ENCODE measurements at regions not wholly inside any gene's neighbourhood (a gene's known extent, or its start where the extent isn't known, plus 50 kb on each side); places are given as distances from the start of the nearest gene placed in this dataset.
"Not testable (repeated sequence)": the region's sequence is repeated elsewhere in the genome, so short reads cannot be mapped to it uniquely, and the experiment has no call there.

DNA sequence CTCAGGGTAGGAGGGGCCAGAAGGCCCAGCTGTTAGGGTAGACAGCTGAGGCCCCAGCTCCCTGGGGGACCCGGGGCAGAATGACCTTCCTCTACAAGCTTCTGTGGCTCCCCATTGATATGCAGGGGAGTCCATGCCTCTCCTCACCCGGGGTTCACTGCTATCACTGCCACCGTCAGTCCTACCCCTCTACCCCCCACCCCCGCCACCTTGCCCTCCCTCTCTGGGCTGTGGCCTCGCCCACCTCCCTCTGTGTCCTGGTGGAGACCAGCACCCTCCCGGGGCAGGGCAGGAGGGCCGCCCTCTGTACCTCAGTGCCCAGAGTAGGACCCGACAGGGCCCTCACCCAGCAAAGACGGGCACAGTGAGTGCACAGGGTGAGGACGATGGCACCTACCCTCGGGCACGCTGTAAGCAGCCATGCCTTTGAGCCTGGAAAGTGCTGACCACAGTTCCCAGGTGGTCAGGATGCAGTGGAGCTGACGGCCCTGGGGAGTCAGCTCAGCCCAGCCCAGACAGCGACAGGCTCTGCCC lies 88.4 kb upstream of the SFSWAP start:
- Histone ChIP-seq H3K27ac (ENCODE audit: low read depth, low read length, poor library complexity, severe bottlenecking) (no peak overlapping the region), H3K36me3 (ENCODE audit: insufficient read depth, low read length, poor library complexity, severe bottlenecking) (no peaks in the 10 kb centered on the region), H3K4me1 (ENCODE audit: insufficient read depth, low read length, poor library complexity, severe bottlenecking) (peaks cover 15% of the 10 kb centered on the region), H3K27me3 (replicated peaks; ENCODE audit: insufficient read depth, low read depth, low read length, poor library complexity) (peaks cover 25% of the 10 kb centered on the region), H3K4me3 (ENCODE audit: low read depth, low read length, poor library complexity, severe bottlenecking) (no peak overlapping the region), H3K9me3 (ENCODE audit: low read depth, low read length, poor library complexity, severe bottlenecking) (no peaks in the 10 kb centered on the region)
- intact Hi-C loops (cut with micrococcal nuclease; ENCODE audit: unreplicated experiment): no loop called here
- TF ChIP-seq, protein P1, sequence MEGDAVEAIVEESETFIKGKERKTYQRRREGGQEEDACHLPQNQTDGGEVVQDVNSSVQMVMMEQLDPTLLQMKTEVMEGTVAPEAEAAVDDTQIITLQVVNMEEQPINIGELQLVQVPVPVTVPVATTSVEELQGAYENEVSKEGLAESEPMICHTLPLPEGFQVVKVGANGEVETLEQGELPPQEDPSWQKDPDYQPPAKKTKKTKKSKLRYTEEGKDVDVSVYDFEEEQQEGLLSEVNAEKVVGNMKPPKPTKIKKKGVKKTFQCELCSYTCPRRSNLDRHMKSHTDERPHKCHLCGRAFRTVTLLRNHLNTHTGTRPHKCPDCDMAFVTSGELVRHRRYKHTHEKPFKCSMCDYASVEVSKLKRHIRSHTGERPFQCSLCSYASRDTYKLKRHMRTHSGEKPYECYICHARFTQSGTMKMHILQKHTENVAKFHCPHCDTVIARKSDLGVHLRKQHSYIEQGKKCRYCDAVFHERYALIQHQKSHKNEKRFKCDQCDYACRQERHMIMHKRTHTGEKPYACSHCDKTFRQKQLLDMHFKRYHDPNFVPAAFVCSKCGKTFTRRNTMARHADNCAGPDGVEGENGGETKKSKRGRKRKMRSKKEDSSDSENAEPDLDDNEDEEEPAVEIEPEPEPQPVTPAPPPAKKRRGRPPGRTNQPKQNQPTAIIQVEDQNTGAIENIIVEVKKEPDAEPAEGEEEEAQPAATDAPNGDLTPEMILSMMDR (conservative IDR thresholded peaks at IDR 0.05; ENCODE audit: low read depth, low read length): no peak
- TF ChIP-seq EZH2 (IDR thresholded peaks at IDR 0.05; ENCODE audit: borderline replicate concordance, low read depth, low read length, poor library complexity, severe bottlenecking): no peak
- POLR2A ChIA-PET (ENCODE audit: low non-redundant PET): no interaction called here
- CTCF ChIA-PET: no interaction called here
- no TSS peak for BruUV-seq (replicated peaks)
- no peak for DNase-seq (ENCODE audit: low spot score)

DNA sequence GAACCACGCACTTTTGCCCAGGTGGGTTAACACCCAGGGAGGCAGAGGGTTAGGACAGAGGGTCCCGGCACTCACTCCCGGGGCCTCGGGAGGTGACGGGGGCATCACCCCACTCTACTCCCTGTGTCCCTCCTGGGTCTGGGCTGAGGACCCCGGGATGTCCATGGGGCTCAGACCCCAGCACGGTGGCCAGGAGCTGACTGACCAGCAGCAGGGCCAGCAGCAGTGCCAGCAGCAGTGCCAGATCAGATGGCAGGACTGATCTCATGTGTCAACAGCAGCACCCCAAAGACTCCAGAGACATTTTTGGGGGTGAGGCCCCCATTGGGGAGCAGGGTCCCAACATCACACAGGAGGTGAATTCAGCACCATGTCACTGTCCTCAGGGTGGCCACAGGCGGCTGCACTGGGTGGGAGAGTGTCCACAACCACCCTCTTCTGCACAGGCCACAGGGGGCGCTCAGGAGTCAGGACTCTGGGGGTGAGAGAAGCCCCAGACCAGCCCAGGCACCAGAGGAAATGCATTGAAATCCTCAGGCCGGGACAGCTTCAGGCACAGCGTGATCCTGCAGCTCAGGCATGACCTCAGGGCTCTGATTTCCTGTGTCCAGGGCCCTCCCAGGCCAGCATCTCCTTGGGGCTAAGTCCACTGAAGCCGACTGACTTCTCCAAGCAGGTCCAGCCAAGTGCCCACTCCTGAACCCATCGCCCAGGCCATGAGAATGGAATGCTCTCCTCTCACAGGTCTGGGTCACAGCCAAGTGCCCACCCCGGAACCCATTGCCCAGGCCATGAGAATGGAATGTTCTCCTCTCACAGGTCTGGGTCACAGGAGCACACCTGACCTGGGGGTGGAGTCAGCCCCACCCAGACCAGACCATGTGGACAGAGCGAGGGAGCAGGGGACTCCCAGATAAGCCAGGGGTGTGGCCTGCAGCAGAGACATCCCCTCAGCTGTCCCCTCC lies 87.2 kb upstream of the SFSWAP start:
- TF ChIP-seq, protein P1 (conservative IDR thresholded peaks at IDR 0.05; ENCODE audit: low read depth, low read length): peak; percentile 30; the same call in 1 of the 2 replicates
- Histone ChIP-seq H3K27me3 (replicated peaks; ENCODE audit: insufficient read depth, low read depth, low read length, poor library complexity) (peaks cover 20% of the 10 kb centered on the region), H3K4me1 (ENCODE audit: insufficient read depth, low read length, poor library complexity, severe bottlenecking) (peaks cover 15% of the 10 kb centered on the region)
- intact Hi-C loops (cut with micrococcal nuclease; ENCODE audit: unreplicated experiment): loop anchor here (2.0 kb wide), 1 partner anchor 281 kb away; no protein-coding TSS in a partner anchor
- DNase-seq (ENCODE audit: low spot score); POLR2A ChIA-PET (ENCODE audit: low non-redundant PET); BruUV-seq (replicated peaks); H3K4me3 ChIP-seq (ENCODE audit: low read depth, low read length, poor library complexity, severe bottlenecking); CTCF ChIA-PET; H3K27ac ChIP-seq (ENCODE audit: low read depth, low read length, poor library complexity, severe bottlenecking); H3K9me3 ChIP-seq (ENCODE audit: low read depth, low read length, poor library complexity, severe bottlenecking); H3K36me3 ChIP-seq (ENCODE audit: insufficient read depth, low read length, poor library complexity, severe bottlenecking): not testable (repeated sequence)

DNA sequence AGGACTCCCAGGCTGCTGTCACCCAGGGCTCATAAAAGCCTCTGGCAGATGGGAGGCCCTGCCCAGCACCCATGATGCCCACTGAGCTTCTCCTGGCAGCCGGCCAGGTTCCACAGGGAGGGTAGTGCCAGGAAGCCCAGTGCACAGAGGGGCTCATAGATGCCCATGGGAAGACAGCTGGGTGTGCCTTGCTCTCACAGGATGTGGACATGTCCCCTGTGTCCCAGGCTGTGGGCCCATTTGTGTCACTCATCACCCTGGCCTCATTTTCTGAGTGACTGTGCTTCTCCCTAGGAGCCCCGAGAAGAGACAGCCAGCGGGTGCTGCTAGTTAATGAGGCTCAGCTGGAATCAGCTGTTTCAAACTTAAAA lies 86.5 kb upstream of the SFSWAP start:
- CTCF ChIA-PET: not testable (repeated sequence)
- intact Hi-C loops (cut with micrococcal nuclease; ENCODE audit: unreplicated experiment): loop anchor here (2.0 kb wide), 1 partner anchor 282 kb away; no protein-coding TSS in a partner anchor

DNA sequence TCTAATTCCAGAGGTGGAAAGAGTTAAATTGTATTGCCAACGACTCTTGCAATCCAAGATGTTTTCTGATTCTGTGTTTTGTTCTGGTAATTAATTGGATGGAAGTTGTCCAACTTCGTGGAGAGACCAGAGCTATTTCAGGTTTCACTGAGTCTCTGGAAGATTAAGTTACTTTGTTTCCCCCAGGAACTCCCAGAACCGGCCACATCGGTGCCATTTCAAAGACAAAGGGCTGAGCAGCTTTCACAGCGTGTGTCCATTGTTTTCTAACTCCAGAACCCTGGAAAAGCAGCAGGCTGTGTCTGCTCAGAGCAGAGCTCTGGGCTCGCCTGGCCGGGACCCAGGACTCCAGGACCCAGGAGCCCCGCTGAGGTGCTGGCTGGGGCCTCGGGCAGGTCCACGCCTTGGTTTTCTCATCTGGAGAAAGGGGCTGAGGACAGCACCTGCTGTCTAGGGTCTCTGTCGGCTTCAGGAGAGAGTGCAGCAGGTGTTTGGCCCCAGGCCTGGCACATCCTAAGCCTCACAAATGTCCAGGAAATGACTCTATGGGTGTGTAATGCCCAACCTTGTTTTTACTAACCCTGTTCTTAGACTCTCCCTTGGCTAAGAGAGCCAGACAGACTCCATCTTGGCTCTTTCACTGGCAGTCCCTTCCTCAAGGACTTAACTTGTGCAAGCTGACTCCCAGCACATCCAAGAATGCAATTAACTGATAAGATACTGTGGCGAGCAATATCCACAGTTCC lies 86.0 kb upstream of the SFSWAP start:
- intact Hi-C loops (cut with micrococcal nuclease; ENCODE audit: unreplicated experiment): loop anchor here (2.0 kb wide), 1 partner anchor 282 kb away; no protein-coding TSS in a partner anchor
- Histone ChIP-seq H3K27me3 (replicated peaks; ENCODE audit: insufficient read depth, low read depth, low read length, poor library complexity) (peaks cover 10% of the 10 kb centered on the region), H3K4me1 (ENCODE audit: insufficient read depth, low read length, poor library complexity, severe bottlenecking) (peaks cover 15% of the 10 kb centered on the region)
- peak; percentile 63 for DNase-seq (ENCODE audit: low spot score)
- BruUV-seq (replicated peaks); CTCF ChIA-PET; POLR2A ChIA-PET (ENCODE audit: low non-redundant PET); H3K27ac ChIP-seq (ENCODE audit: low read depth, low read length, poor library complexity, severe bottlenecking); H3K4me3 ChIP-seq (ENCODE audit: low read depth, low read length, poor library complexity, severe bottlenecking); H3K36me3 ChIP-seq (ENCODE audit: insufficient read depth, low read length, poor library complexity, severe bottlenecking); H3K9me3 ChIP-seq (ENCODE audit: low read depth, low read length, poor library complexity, severe bottlenecking): not testable (repeated sequence)

More for the DNA sequence above, 86.5 kb upstream of the SFSWAP start:
- H3K27me3 ChIP-seq (replicated peaks; ENCODE audit: insufficient read depth, low read depth, low read length, poor library complexity): peaks cover 16% of the 10 kb centered on the region
- H3K4me3 ChIP-seq (ENCODE audit: low read depth, low read length, poor library complexity, severe bottlenecking); H3K27ac ChIP-seq (ENCODE audit: low read depth, low read length, poor library complexity, severe bottlenecking); DNase-seq (ENCODE audit: low spot score); H3K36me3 ChIP-seq (ENCODE audit: insufficient read depth, low read length, poor library complexity, severe bottlenecking); BruUV-seq (replicated peaks); H3K9me3 ChIP-seq (ENCODE audit: low read depth, low read length, poor library complexity, severe bottlenecking); POLR2A ChIA-PET (ENCODE audit: low non-redundant PET): not testable (repeated sequence)
- peaks cover 15% of the 10 kb centered on the region for H3K4me1 ChIP-seq (ENCODE audit: insufficient read depth, low read length, poor library complexity, severe bottlenecking)

DNA sequence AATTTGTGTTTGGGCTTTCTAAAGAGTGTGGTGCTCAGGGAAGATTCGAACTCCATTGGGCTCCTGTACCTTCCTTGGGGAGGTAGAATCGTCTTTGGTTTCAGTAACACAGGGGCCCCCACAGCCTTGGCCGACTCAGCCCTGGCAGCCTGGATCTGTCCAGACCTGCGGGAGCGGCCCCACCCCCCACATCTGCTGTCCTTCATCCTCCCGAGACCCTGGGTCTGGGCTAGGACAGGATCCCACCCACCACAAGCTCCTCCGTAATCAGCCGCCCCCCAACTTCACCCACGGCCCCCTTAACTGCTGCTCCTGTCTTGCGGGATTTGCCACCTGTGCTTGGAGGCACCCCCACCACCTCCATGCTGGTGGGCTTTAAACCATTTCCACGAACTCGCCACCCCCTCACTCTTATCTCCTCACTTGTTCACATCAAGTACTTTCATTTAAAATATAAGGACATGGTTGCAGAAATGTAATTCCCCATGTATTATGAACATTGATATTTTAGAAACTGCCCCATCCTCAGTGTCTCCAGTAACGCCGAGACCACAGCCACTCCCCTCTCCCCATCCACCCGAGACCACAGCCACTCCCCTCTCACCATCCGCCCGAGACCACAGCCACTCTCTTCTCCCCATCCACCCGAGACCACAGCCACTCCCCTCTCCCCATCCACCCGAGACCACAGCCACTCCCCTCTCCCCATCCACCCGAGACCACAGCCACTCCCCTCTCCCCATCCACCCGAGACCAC lies 84.7 kb upstream of the SFSWAP start:
- Histone ChIP-seq H3K27me3 (replicated peaks; ENCODE audit: insufficient read depth, low read depth, low read length, poor library complexity) (peaks cover 11% of the 10 kb centered on the region), H3K4me1 (ENCODE audit: insufficient read depth, low read length, poor library complexity, severe bottlenecking) (peaks cover 15% of the 10 kb centered on the region)
- BruUV-seq (replicated peaks); POLR2A ChIA-PET (ENCODE audit: low non-redundant PET); H3K4me3 ChIP-seq (ENCODE audit: low read depth, low read length, poor library complexity, severe bottlenecking); CTCF ChIA-PET; DNase-seq (ENCODE audit: low spot score); H3K9me3 ChIP-seq (ENCODE audit: low read depth, low read length, poor library complexity, severe bottlenecking); H3K36me3 ChIP-seq (ENCODE audit: insufficient read depth, low read length, poor library complexity, severe bottlenecking); H3K27ac ChIP-seq (ENCODE audit: low read depth, low read length, poor library complexity, severe bottlenecking): not testable (repeated sequence)
- intact Hi-C loops (cut with micrococcal nuclease; ENCODE audit: unreplicated experiment): loop anchor here (2.0 kb wide), 1 partner anchor 283 kb away; no protein-coding TSS in a partner anchor
